GM18861 (cell line): ENCODE measurements at regions not wholly inside any gene's neighbourhood (a gene's known extent, or its start where the extent isn't known, plus 50 kb on each side); places are given as distances from the start of the nearest gene placed in this dataset.
A peak's percentile ranks its signal among the peaks of the same experiment; 100 is the strongest.
"Not testable (repeated sequence)": the region's sequence is repeated elsewhere in the genome, so short reads cannot be mapped to it uniquely, and the experiment has no call there.

Source experiments
- ATAC-seq: cut with Tn5 transposase; IDR thresholded peaks from one replicate; pipeline ENCODE4 v1.9.1; 2021; ENCODE audit not compliant: unreplicated experiment

DNA sequence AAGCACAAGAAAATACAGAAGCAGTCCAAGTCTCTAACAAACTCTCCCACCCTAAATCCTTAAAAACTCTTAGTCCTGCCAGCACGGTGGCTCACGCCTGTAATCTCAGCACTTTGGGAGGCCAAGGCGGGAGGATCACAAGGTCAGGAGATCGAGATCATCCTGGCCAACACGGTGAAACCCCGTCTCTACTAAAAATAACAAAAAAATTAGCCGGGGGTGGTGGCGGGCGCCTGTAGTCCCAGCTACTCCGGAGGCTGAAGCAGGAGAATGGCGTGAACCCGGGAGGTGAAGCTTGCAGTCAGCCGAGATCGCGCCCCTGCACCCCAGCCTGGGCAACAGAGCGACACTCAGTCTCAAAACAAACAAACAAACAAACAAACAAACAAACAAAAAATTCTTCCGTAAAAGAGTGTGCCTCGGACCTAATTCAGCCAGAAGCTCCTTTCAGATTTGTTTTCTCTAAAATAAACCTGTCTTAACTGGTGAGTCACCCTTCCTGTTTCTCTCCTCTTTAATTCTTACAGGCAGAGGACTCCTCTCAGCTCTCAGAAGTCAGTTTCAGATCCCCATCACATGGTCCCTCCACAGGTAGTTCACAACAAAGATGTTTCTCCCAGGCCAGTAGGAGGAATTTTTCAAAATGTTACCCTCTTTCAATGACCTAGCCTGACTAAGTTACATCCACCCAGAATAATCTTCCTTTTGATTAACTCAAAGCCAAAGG lies 953.2 kb downstream of the STIM2 start:
- ATAC-seq = not testable (repeated sequence)

DNA sequence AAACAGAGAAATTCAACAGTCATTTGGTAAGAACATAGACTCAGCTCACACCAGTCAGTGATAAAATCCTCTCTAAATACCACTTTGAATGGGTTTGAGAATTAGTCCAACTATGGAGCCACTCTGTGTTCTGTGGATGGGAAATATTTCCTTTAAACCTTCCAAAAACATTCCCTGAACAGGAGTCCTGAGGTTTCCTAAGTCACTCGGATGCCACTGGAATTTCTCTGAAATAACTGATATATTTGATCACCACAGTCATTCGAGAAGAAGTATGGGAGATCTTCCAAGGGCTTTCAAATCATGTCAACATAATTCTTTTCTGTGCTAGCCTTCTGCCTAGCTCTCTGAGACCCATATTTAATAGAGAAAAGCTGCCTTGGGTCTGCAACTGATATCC lies 958.6 kb downstream of the STIM2 start:
- ATAC-seq = no peak

DNA sequence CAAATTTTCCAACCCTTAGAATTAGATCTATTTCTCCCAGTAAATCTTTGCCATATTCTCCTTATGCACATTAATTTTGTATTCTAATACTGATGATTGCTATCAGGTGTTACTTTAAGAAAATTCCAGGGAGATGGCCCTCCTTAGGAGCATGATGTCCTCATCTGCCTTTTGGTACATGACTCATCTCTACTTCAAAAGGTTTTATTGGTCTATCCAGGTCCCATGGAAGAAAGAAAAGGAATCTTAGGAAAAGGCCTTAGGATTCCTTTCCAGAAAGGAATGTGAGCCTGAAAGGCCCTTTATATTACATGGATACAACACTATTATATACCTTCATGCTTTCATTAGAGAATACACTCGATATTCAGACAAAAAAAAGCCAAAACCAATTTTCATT lies 968.2 kb downstream of the STIM2 start:
- no peak for ATAC-seq

DNA sequence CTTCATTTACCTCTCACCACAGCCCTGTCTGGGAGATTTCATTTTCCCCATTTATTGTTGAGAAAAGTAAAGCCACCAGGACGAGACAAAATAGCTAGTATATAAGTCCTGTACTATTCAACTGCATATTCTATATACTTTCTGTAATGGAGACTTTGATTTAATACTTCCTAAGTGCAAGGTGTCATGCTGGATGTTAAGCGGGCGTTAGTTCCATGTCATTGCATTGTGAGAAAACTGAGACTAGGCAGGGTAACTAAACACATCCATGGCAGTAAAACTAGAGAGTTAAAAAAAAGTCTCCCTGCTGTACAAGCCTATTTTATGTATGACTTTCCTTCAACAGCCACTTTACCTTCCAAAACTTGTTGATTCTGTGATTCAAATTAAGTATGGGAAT lies 969.6 kb downstream of the STIM2 start:
- no peak for ATAC-seq

DNA sequence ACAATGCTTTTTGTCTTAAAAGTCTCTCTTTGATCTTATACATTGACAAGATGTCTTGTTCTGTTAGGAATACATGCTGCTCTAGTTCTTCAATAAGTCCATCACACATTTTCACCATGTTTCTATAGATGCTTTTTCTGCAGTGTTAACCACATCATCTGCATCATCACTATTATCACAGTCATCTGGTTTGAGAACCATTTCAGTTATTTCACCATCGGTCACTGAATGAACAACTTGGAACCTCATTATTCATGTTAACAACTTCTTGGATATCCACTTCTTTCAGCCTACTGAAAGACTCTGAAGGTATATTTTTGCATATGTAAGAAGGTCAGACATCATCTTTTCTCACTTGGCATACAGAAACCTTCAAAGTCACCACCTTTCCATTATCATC lies 975.2 kb downstream of the STIM2 start:
- no peak for ATAC-seq

DNA sequence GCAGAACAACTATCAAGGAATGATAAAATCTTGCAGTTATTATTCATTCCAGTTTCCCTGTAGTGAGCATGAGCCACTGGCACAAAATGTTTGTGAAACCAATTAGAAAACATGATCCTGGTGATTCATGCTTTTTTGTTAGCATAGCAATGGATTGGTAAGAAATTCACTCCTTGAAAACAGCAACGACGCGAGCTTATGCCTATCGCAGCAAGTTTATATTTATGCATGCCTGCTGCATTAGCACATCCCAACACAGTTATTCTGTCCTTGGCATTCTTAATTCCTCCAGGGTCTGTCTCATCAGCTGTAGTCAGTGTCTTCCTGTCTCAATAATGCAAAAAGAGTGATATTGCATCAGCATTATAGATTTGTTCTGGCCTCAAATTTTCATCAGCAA lies 975.9 kb downstream of the STIM2 start:
- ATAC-seq = no peak

DNA sequence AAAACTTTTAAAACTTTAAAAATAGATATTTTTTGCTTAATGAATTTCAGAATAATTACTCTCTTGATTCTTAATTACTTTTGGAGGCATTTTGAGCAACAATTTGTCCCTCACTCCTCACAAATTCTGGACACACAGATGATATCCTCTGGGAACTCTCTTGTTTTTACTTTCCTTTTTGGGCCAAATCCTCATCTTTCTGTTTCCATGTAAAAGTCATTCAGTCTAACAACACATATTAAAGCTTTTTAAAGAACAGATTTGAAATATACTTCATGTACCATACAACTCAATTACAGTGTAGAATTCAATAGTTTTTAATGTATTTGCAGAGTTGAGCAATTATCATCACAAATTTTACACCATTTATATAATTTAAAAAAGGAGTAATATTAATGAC lies 983.1 kb downstream of the STIM2 start:
- ATAC-seq = no peak

DNA sequence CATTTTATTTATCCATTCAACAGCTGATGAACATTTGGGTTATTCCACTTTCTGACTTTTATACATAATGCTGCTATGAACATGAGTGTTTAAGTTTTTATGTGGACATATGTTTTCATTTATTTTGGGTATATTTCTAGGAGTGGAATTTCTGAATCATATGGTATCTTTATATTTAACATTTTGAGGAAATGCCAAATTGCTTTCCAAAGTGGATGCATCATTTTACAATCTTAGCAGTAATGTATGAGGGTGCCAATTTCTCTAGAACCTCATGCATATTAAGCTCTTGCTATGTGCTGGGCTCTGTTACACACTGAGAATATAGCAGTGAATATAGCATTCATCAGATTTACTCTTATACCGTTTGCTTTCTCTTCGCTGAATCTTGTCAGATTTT lies 983.7 kb downstream of the STIM2 start:
- ATAC-seq = no peak

DNA sequence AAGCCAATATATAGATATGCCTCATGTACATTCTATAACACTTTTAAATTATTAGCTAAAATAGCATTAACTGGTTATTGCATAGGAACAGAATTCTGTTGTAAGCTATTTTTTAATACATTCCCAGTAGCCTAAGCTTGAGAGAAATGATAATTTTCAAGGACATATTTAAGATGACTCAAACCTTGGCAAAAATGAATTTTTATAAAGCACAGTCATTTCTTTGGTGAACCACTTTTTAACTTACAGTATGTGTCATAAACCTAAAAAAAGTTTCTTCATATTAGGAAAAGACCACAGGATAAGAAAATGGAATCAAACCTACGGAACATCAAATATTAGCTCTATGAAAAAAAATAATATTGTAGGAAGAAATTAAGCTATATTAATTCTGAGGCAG lies 986.3 kb downstream of the STIM2 start:
- no peak for ATAC-seq

DNA sequence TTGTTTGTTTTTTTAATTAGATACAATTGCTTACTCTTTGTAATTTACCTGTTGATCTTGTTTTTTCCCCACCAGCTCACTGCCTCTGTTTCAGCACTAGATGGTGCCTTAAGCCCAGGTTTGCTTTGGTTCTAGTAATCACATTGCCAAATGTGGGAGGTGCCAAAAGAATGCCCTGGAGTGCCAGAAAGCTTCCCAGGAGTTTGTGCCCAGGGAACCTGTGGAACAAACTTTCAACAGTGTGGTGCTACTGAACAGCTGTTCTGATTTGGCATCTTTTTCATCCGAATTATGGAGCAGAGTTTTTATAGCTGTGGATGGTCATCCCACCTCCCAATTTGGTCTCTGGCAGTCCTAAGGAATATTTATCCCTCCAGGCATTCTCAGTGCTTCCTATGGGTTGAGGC lies 1000.7 kb downstream of the STIM2 start:
- no peak for ATAC-seq

DNA sequence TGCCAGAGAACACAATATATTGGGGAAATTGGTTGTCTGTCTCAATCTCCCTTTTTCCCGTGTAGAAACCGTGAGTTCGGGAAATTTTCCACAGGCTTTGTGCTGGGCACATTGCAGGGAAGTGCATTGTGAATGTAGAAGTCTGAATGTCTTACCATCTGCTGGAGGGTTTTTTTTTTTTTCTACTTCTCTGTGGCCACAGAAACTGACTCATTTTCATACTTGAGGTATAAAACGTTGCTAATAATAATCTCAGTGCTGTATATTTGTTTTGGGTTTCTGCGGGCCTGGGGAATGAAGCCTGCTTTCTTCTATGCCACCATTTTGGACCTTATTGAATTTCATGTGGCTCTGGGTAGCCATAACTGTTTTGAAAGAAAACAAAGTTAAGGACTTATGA lies 1001.2 kb downstream of the STIM2 start:
- ATAC-seq = peak; percentile 72

DNA sequence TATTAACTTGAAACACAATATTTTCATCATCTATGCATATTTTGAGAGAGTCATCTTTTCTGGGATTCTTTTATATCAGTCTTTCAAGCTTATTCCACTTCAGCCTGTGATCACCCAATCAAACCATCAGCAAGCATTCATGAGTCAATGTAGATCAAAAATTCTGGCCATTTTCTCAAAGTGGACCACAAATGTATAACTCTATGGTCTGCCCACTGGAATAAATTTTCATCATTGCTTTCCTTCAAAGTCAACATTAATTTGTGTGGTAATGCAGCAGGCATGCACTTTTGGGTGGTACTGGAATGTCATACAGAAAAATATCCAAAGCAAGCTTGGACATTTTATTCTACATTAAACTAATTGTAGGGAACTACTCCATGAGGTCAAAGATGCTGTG lies 1013.0 kb downstream of the STIM2 start:
- ATAC-seq = no peak

DNA sequence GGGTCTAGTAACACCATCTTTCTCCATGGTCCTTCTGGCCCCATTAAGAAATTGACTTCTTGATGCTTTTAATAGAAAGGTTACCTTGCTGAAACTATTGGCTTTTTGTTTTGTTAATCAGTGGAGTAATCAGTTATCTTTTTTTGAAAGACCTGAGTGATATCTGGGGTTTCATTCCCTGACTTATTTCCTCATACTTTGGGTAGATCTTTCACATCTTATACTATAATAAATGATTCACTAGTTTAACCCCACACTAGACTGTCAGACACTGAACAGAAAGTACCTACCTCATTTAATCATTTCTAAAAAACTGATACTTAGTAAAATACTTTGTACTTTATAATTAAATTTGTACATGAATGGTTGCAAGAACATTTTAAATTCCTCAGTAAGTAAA lies 1021.1 kb downstream of the STIM2 start:
- ATAC-seq = peak; percentile 89

DNA sequence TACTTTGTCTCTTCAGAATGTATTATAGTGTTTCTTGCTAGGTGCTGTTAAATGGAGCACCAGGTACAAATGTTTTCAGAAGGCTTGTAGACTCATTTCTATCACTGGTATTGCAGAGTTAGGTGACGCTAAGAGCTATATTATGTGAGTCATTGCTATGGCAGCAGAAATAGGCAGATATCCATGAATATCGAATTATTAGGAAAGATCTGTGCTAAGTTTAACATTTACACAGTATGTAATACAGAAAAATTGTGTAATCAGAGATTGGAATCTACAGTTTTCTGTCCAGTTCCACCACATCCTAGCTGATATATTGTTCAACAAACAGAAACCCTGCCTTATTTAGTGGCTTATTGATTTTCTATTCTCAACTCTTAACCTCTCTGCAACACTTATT lies 1025.5 kb downstream of the STIM2 start:
- ATAC-seq = no peak

DNA sequence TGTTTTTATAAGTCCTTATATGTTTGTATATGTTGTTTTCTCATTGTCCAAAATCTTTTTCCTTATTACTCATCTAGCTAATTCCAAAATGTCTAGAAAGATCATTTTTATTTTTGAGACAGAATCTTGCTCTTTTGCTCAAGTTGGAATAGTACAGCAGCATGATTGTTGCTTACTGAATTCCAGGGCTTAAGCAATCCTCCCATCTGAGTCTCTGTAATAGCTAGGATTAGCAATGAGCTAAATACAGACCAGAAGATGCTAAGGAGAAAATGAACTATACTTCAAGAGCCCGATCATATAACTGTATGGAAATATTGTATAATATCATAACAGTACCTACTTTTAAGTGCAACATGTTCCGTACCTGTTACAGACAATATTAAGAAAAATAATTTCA lies 1027.0 kb downstream of the STIM2 start:
- ATAC-seq = no peak

DNA sequence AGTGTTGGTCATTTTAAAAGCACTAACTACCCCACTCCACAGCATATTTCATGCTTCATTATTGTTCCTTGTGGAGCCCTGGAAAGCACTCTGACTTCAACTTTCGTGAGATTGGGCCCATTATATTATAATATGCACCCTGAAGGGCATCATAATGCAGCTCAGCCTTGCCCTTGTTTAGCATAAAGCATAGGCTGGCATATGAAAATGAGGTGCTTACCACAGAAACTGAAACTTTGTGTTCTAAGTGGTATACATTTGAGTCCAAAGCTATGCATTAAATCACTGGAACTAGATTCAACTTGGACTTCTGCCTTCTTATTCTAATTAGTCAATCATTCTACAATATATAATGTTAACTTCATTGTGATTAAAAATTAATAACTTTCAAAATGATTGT lies 1027.9 kb downstream of the STIM2 start:
- ATAC-seq = no peak

DNA sequence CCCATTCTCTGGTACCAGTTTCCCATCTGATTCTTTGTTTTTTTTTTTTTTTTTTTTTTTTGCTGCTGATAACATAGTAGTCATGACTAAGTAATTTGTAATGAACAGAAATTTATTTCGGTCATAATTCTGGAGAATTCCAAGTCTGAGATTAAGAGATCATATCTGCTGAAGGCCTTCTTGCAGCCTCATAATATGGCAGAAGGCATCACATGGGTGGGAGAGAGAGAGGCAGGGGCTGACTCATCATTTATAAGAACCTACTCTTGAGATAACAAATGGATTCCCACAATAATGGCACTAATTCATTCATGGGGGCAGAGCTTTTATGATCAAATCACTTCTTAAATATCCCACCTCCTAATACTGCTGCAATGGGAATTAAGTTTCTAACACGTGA lies 1034.3 kb downstream of the STIM2 start:
- ATAC-seq = no peak

DNA sequence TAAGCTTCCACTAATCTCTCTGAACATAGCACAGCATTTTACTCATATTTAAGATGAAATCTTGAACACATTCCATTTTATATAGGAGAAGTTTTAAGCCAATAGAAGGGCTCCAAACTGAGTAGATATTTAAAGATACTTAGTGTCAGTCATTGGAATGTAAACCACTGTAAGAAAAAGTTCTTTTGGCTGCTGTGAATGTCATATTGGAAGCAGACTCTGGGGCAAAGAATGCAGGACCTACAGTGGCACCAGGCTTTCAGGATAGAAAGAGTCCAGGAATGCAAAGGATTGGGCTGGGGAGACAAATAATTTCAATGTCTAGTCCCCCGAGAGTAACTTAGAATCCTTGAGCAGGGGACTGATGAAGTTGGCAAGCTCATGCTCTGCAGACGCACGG lies 1047.7 kb downstream of the STIM2 start:
- no peak for ATAC-seq

DNA sequence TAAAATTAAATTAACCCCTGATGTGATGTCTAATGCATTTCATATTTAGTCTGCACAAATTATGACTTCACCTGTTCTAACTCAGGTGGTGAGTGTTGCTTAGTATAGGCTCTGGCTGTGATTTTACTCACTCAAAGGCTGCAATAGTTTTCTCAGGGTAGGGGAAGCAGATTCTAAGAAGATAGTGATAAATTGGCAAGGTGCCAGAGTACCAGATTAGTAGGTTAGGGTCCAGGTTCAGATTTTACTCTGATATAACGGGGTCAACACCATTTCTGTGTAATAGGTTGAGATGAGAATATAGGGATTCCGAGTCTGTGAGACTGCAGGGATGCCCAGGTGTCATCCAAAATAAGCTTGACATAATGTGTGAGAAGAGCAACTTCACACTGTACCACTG lies 1049.6 kb downstream of the STIM2 start:
- ATAC-seq = no peak

DNA sequence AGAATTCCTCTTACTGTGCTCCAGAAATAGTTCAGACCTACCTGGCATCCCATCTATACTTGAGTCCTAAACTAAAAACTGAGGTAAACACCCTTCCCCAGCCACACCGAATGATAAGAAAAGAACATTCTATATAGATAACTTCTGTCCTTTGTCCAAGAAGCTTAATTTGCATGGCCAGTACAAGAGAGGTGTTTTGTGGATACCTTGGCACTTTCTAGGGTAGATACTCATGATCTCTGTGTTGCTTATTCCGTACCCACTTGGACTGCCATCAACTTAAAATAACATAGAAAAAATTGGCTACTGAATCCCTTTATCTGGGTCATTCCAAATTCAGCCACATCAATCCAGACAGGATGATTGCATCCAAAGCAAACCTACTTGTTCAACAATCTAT lies 1050.4 kb downstream of the STIM2 start:
- ATAC-seq = no peak

DNA sequence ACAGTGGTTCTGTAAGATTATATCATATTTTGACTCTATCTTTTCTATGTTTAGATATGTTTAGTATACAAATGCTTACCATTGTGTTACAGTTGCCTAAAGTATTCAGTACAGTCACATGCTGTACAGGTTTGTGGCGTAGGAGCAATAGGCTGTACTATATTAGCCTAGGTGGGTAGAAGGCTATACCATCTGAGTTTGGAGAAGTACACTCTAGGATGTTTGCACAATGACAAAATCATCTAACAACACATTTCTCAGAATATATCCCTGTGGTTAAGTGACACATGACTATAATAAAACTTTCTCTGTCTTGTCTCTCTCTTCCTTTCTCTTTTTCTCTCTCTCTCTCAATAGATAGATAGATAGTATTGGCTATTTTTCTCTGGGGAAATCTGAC lies 1053.1 kb downstream of the STIM2 start:
- ATAC-seq = no peak

DNA sequence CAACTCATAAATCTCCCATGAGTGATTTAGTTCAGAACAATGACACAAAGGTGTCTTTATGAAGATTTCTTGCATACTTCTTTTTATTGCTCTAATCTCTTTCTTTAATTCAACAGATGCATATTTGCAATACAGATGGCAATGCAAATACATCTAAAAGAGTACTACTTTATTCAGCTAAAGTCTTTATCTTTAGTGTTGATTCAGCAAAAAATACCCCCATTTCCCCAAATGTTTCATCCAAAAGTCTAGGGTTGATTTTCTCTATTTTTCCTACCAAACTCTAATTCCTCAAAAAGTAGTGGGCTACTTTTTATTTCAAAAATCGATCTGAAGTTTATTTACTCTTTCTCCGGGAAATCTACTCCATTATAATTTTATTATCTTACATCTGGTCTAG lies 1055.2 kb downstream of the STIM2 start:
- ATAC-seq = no peak

DNA sequence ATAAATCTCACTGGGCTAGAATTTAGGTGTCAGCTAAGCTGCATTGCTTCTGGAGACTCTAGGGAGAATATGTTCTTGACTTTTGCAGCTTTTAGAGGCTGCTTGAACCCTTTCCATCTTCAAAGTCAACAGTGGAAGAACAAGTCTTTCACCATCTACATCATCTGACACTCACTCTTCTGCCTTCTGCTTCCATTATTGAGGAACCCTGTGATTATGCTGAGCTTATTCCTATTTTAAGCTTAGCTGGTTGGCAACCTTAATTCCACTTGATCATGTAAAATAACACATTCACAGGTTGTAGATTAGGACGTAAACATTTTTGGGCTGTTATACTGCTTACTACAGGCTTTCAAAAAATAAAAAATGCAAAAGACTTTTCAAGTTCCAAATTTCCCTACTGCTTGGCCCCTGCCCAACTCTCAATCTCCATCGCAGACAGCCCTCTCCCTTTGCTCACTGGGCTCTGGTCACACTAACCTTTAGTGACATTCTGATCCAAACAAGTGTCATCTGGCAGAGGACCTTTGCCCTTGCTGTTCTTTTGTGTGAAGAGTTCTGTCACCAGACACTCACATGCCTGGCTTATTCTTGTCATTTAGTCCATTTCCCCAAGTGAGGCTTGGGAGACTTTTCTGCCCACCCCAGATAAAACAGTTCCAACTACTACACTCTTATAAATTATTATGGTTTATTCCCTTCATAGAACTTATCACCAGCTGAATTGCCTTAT lies 1056.0 kb downstream of the STIM2 start:
- no peak for ATAC-seq
